K562 (cell line): ENCODE measurements at regions not wholly inside any gene's neighbourhood (a gene's known extent, or its start where the extent isn't known, plus 50 kb on each side); places are given as distances from the start of the nearest gene placed in this dataset.

Source experiments
- ATAC-seq: fragments of 200-7000 bp; cut with Tn5 transposase; 3 replicates; pipeline ENCODE4 v1.9.1; 2020; ENCODE audit warnings: moderate library complexity
- BruUV-seq: library from RNA; stranded (reverse); fragments of 400-500 nt; replicated peaks from 2 replicates; lab custom pipeline; 2021; lab: Mats Ljungman, UMichigan
- CTCF ChIA-PET: fragments of 300-600 bp; formaldehyde crosslinking; extraction: SDS; loops from one replicate; lab custom pipeline; 2021; ENCODE audit warnings: low intra/inter-chr PET ratio; lab: Yijun Ruan, JAX
- POLR2A ChIA-PET: fragments of 300-600, 350-650 bp; sonication (Branson Sonifier 250); formaldehyde crosslinking; extraction: SDS; loops from one replicate; lab custom pipeline; 2021; ENCODE audit warnings: antibody characterized with exemption, inconsistent platforms; lab: Yijun Ruan, JAX
- DNase-seq, 4 experiments: peaks; one replicate each; pipeline versions ENCODE4 v3.0.0 to v3.0.0-alpha.2; 2011 to 2018; ENCODE audit warnings: low spot score in 3 of 4, mixed read lengths in 3 of 4; ENCODE audit errors: extremely low read depth in 1 of 4
- FAIRE-seq: peaks from 2 replicates; lab custom pipeline; 2011; peaks lifted over from hg19 to GRCh38; lab: Jason Lieb, UNC
- H2AFZ ChIP-seq: 2 replicates; pipeline ENCODE4 v1.6.0; 2011; ENCODE audit warnings: low read depth, low read length, control low read depth, inconsistent platforms
- H3K27ac ChIP-seq: fragments of 200-600 bp; 3 replicates; pipeline ENCODE4 v1.8.0; 2011; ENCODE audit warnings: low read depth, mild to moderate bottlenecking, control low read depth, inconsistent platforms, low read length, moderate library complexity, mixed read lengths; ENCODE audit errors: extremely low read depth
- H3K27me3 ChIP-seq, 2 experiments: fragments of 300-600 bp in 1 of 2; 2 replicates in 1 of 2; 3 replicates in 1 of 2; pipeline versions ENCODE4 v1.6.0 to v1.8.0; 2011; ENCODE audit warnings: inconsistent platforms in 2 of 2, low read length in 2 of 2, mild to moderate bottlenecking in 1 of 2, mixed read lengths in 1 of 2, moderate library complexity in 1 of 2; ENCODE audit not compliant: control insufficient read depth in 2 of 2, insufficient read depth in 2 of 2
- H3K36me3 ChIP-seq: fragments of 300-600 bp; 3 replicates; pipeline ENCODE4 v1.8.0; 2011; ENCODE audit warnings: mild to moderate bottlenecking, low read length, inconsistent platforms; ENCODE audit not compliant: control insufficient read depth, insufficient read depth
- H3K4me1 ChIP-seq, 2 experiments: fragments of 200-600 bp in 1 of 2; replicated peaks in 1 of 2; 2 replicates in 1 of 2; 3 replicates in 1 of 2; pipeline versions ENCODE4 v1.5.1 to v1.8.0; 2011; ENCODE audit warnings: inconsistent platforms in 2 of 2, low read length in 2 of 2, mild to moderate bottlenecking in 1 of 2, mixed read lengths in 1 of 2, moderate library complexity in 1 of 2; ENCODE audit not compliant: control insufficient read depth in 2 of 2, insufficient read depth in 2 of 2
- H3K4me2 ChIP-seq: 2 replicates; pipeline ENCODE4 v1.6.1; 2011; ENCODE audit warnings: low read length, control low read depth, inconsistent platforms, mixed read lengths; ENCODE audit not compliant: insufficient read depth
- H3K4me3 ChIP-seq: fragments of 200-600 bp; sonication (generic), shearing (Covaris generic); 2 replicates; pipeline ENCODE4 v1.5.1; 2016; ENCODE audit warnings: control low read depth, inconsistent platforms
- H3K79me2 ChIP-seq: fragments of 200-600 bp; 3 replicates; pipeline ENCODE4 v1.8.0; 2011; ENCODE audit warnings: low read length, inconsistent platforms; ENCODE audit not compliant: control insufficient read depth, insufficient read depth
- H3K9ac ChIP-seq, 2 experiments: 2 replicates each; pipeline versions ENCODE4 v1.6.0 to v1.6.1; 2011; ENCODE audit warnings: low read depth in 2 of 2, low read length in 2 of 2, control low read depth in 1 of 2, inconsistent platforms in 1 of 2, mild to moderate bottlenecking in 1 of 2, mixed read lengths in 1 of 2; ENCODE audit not compliant: insufficient read depth in 1 of 2
- H3K9me1 ChIP-seq: one replicate; pipeline ENCODE4 v1.6.0; 2011; ENCODE audit warnings: inconsistent platforms, mild to moderate bottlenecking, low read length, moderate library complexity; ENCODE audit not compliant: control insufficient read depth, insufficient read depth
- H3K9me3 ChIP-seq: replicated peaks from 2 replicates; pipeline ENCODE4 v1.5.1; 2011; ENCODE audit warnings: low read depth, low read length, inconsistent platforms; ENCODE audit not compliant: control insufficient read depth, insufficient read depth
- H4K20me1 ChIP-seq: replicated peaks from 2 replicates; pipeline ENCODE4 v1.6.1; 2011; ENCODE audit warnings: low read length, inconsistent platforms, mixed read lengths; ENCODE audit not compliant: control insufficient read depth, insufficient read depth
- AFF1 ChIP-seq, 2 experiments: fragments of 450-650 bp; IDR thresholded peaks; 2 replicates each; pipeline ENCODE4 v1.6.1; 2018; ENCODE audit warnings: mild to moderate bottlenecking in 2 of 2, low read depth in 1 of 2; ENCODE audit not compliant: partially characterized antibody in 2 of 2
- E2F5 ChIP-seq: sonication (generic); formaldehyde crosslinking; IDR thresholded peaks from 2 replicates; pipeline ENCODE4 v1.8.0; 2022; ENCODE audit warnings: mild to moderate bottlenecking, missing genetic modification reagents
- HES1 ChIP-seq: fragments of 450-650 bp; IDR thresholded peaks from 2 replicates; pipeline ENCODE4 v1.6.1; 2016; ENCODE audit warnings: low read depth, mild to moderate bottlenecking, moderate library complexity
- HOXB6 ChIP-seq: fragments of 250-450 bp; sonication (Bioruptor Pico); IDR thresholded peaks from 2 replicates; pipeline ENCODE4 v1.5.1; 2022; ENCODE audit warnings: mild to moderate bottlenecking, borderline replicate concordance
- WGBS: fragments of 100-300 bp; shearing (Covaris generic); methylation state at CpG from one replicate; pipeline ENCODE4 v1.1.6; 2016; ENCODE audit warnings: low coverage, mixed read lengths; ENCODE audit not compliant: insufficient coverage; ENCODE audit errors: missing lambda C conversion rate; 5-methylcytosine and 5-hydroxymethylcytosine counted together
- in situ Hi-C: fragments of 300-500 bp; cut with MboI; formaldehyde crosslinking; loops from 4 replicates; pipeline ENCODE4 v1.15.0; 2018; ENCODE audit warnings: inconsistent platforms, mixed read lengths
- intact Hi-C: fragments of 100-400 bp; cut with micrococcal nuclease; formaldehyde crosslinking; loops from 2 replicates; pipeline ENCODE4 v1.14.2; 2022

GRCh38 chr5:51047369-51047768, 335.9 kb upstream of the ISL1 start:
- no peak overlapping the region for H3K27ac ChIP-seq
- DNase-seq: no peak
- H3K9me3 ChIP-seq: no peaks in the 10 kb centered on the region
- no peaks in the 10 kb centered on the region for H3K27me3 ChIP-seq
- no peak overlapping the region for H3K4me3 ChIP-seq
- 20% methylated on average over 4 of the region's 4 CpGs for WGBS
- ChIA-PET POLR2A (no interaction called here), CTCF (no interaction called here)
- ATAC-seq: no peak
- no peak for FAIRE-seq
- no peak overlapping the region for H3K9ac ChIP-seq
- no peaks in the 10 kb centered on the region for H4K20me1 ChIP-seq
- TF ChIP-seq HOXB6 (CRISPR knock-in tag) (no peak), HES1 (no peak), E2F5 (CRISPR knock-in tag) (no peak), AFF1 (IDR thresholded peaks at IDR 0.05; ENCODE audit: low read depth in 1 of 2, partially characterized antibody in 2 of 2) (no peak)
- intact Hi-C loops: no loop called here
- in situ Hi-C loops: no loop called here
- H2AFZ ChIP-seq: no peak overlapping the region
- no peaks in the 10 kb centered on the region for H3K79me2 ChIP-seq
- no peaks in the 10 kb centered on the region for H3K4me1 ChIP-seq
- no TSS peak for BruUV-seq
- H3K9me1 ChIP-seq: no peaks in the 10 kb centered on the region
- no peaks in the 10 kb centered on the region for H3K36me3 ChIP-seq
- H3K4me2 ChIP-seq: no peak overlapping the region
